ENCODE measurements at regions not wholly inside any gene's neighbourhood (a gene's known extent, or its start where the extent isn't known, plus 50 kb on each side); places are given as distances from the start of the nearest gene placed in this dataset.

DNA sequence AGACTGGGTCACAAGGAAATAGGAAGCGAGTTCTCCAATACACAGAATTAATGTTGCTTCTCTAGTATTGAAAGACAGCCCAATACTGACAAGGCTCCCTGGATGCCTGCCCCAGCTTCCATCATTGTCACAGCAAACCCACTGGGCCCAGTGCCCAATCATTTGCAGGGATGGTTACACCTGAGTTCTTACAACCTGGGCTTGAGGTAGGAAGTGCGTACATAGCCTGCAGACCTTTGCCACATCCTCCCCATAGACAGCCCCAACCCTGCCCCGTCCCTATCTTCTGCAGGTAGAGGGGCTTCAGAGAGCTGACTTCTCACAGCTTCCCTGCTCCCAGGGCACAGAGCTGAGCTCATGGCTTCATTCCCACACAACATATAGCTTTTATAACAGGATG is 108.1 kb upstream of the UBL3 start:
- no peak for DNase-seq (ENCODE audit: low read depth)

DNA sequence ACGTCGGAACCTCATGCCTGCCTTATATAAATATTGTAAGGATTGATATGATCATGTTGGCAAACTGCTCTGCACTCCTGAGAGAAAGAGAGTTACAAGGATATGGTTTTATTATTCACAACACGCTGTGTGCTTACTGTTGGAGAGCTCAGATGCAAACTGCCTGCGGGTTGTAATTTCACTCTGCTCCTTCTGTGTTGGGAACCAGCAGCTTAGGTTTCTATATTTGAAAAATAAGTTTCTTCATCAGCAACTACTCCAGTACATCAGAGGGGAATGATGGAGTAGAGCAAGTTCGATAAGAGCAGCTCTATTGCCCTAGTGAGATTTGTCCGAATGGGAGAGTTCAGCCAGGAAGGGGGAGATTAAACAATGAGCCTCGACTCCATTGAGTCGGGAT is 106.9 kb upstream of the UBL3 start:
- no peak for DNase-seq (ENCODE audit: low read depth)

DNA sequence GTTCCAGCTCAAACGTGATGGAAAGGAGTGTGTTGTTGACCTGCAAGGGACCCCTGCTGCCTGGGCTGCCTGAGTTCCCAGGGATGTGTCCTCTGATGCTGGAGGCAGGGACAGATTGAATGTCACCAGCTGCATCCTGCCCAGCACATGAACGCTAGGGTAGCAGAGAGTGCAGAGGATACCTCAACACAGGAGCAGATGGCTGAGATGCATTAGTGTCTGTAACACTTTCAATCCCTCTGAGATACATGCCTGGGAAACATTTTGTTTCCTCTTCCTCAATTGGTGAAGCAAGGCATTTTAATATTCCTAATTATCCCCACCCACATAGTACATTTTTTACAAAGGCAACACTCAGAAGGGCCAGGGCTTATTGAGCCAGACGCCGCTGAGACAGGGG is 106.4 kb upstream of the UBL3 start:
- no peak for DNase-seq (ENCODE audit: low read depth)

DNA sequence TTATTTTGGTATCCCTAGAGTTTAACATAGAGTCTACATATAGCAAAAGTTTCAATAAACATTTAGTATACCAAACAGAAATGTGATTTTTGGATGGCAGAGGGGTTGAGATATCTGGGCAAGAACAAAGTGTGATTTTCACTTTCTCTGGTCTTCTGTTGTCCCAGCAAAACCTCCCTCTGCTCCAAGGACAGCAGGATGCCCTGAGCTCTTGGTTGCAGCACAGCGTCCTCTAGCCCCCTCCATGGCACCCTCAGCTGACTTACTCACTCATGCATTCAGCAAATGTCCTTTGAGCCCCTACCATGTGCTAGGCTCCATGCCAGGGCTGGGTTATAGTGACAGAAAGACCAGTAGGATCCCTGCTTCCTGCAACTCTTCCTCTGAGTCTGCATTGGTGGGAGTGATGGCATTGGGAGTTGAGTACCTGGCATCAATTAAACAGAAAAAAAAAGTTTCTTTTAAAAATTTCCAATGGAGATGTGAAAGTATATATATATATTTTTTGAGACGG is 104.8 kb upstream of the UBL3 start:
- DNase-seq (ENCODE audit: low read depth): no peak

DNA sequence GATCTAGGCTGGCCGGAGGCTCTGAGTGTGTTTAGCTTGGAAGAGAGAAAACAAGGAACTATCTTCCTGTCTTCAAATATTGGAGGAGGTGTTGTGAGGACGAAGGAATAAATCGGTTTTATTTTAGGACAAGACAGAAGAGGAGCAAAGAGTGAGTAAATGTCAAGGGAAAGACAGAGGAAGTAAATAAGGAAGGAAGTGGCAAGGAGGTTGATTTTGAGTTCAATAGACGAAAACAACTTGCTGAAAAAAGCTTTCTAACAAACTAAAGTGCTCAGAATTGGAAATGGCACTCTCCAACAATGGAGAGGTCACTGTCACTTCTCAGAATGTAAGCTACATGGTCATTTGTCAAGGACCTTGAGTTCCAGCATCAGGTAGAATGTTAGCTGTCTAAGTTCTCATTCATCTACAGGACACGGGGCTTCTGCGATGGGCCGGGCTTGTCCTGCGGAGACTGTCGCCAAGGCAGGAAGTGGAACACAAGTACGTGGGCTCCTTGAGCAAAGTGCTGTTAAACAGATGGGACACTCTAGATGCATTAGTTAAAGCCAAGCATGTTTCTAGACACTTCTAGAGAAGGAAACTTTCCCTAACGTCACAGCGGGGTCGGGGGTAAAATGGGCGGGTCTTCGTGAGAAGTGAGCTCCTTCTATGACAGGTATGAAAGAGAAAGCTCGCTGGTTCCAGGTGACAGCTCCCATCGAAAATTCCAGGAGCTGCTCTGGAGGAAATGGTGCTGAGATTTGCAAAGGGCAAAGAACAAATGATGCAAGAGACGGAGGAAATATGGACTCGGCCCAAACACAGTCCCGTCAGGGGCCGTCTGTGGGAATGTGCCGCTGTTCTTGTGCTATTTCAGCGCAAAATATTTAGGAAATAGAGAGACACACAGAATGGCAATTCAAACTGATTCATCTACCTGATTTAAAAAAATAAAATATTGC is 103.9 kb upstream of the UBL3 start:
- DNase-seq (ENCODE audit: low read depth): no peak

DNA sequence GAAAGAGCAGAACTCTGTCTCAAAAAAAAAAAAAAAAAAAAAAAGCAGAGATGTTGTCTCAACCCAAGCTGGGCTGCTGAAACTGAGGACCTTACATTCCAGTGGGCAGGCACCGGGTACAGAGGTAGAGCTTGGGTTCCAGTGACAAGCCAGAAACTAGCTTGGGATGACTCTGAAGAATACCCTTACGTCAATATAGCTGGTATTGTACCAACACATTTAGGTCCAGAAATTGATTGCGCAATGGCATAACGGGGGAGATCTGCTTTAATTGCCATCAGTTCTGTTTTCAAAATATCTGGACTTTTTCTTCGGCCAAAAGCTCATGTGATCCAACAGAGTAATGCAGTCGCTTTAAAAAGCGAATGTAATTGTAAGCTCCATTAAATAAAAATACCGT is 103.1 kb upstream of the UBL3 start:
- DNase-seq (ENCODE audit: low read depth): no peak

DNA sequence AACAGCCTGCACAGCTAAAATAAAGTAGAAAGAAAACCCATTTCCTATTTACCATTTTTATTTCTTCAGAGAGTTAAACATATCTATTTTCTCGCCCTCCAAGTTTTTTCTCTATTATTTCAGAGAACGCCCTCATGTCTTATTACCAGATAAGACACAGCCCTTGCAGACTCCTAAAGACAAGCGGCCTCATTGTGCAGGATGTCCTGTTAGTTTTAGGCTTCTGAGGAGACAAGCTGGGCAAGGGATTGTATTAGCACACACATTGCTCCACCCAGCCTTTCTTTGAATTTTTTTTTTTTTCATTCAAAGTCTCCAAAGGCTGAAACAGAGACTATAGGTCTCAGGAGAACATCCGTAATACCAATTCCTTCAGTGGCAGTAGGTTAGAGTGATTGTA is 101.8 kb upstream of the UBL3 start:
- DNase-seq (ENCODE audit: low read depth): no peak

DNA sequence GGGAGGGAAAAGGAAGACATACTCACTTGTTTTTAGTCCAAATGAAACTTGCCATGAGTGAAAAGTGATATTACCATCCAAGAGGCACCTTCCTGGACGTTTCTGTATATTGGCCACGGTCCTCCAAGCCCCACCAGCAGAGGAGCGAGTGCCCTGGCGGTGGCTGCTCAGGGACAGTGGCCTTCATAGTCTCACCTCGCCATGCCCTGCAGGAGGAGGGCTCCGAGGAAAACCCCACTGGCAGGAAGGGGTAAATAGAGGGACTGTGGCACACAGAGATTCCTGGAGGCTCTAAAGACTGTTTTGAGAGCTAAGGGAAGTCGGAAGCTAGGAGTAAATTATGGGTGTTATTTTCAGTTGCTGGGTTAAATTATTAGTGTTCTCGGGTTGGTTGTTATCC is 98.4 kb upstream of the UBL3 start:
- DNase-seq (ENCODE audit: low read depth): peak; percentile 11

DNA sequence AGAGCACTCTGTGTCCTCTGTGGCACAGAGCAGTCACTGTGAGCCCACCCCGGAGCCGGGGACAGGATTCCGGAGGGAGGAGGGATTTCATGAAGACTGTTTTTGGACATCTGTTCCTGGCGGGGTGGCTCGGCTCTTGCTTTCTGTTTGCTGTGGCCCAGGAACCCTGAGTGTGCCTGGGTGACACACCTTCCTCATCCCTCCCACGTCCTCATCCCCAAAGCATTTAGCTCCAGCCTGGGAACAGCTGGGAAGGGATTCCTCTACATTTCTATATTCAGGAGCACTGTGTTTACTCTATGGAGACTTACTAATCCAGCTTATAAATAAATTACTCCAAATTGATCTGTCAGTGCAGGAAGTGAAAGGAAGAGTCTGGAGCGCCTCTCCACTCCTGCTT is 97.8 kb upstream of the UBL3 start:
- no peak for DNase-seq (ENCODE audit: low read depth)

DNA sequence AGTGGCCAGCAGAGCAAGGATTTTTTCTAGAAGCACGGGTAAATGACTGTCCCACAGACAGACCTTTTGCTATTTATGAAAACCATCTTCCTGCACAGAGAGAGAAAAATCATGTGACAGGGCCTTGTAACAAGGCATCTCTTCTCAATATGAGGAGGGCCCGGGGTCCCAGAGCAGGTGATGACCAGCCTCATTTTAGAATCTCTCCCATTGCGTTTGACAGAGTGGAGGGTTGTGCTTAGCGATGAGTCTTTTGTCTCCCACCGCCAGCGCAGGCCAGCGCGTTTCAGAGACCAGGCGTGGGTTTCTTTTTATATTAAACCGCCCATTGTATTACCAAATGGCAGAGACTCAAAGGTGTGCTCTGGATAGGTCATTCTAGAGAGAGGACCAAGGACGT is 97.4 kb upstream of the UBL3 start:
- DNase-seq (ENCODE audit: low read depth): no peak

DNA sequence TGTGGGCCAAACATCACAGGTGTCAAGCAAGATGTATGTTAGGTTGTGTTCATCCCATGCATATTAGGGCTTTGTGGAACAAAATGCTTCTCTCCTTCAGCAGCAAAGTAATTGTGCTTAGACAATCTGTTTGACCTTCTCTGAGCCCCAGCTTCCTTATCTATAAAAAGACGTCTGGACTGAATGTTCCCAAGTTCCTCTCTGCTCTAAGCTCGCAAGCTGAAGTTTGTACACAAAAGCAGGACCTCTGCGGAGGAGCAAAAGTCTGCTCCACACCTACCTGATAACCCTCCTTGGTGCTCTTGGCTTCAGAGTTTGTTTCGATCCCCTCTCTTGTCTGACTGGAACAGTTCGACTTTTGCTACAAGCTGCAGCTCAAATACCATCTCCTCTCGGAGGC is 95.7 kb upstream of the UBL3 start:
- no peak for DNase-seq (ENCODE audit: low read depth)

DNA sequence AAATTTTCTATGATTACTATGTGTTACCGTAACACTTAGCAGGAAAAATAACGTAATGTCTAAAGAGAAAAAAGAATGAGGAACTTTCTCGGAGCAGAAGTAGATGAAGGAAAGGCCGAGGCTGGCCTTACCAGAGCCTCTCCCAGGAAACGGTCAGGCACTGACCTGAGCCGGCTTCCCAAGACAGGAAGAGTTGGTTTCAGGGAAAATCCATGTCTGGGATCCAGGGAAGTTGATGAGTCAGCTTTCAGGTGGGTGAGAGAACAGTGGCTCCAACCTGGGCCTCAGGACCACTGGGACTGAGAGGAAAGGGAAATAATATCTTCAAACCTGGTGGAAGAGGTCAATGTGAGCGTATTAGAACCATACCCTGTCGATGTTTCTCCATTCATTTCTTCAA is 93.3 kb upstream of the UBL3 start:
- no peak for DNase-seq (ENCODE audit: low read depth)

DNA sequence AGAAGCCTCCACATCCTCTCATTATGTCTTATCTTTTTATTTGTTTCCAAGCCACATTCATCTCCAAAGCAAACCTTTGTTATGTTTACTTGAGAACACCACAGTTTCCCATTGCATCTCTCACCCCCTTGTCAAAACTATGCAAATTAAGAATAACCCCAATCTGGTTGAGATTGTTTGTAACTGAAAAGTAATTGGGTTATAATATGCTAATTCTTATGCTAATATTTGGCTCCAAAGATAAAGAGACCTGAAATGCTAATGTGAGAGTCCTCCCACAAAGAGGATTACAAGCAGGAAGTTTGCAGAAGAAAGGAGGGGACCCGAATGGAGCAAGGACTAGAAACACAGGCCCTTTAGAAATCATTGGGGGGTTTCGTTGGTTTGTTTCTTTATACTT is 92.9 kb upstream of the UBL3 start:
- no peak for DNase-seq (ENCODE audit: low read depth)

DNA sequence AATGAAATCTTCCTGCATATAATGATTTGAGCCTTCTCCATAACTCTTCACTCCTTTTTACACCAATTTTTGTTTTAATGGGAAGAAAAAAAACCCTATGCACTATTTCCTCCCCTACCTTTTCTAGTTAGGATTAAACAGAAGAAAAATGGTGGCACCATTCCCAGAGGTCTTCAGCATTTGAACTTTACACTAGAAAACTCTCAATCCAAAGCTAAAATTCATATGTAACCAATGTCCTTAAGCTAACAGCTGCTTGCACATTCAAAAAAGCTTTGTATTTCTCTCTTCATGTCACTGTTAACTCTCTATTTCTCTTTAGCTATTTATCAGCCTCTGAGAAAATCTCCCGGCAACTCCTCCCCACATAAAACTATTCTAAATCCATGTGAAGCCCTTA is 90.3 kb upstream of the UBL3 start:
- DNase-seq (ENCODE audit: low read depth): no peak

DNA sequence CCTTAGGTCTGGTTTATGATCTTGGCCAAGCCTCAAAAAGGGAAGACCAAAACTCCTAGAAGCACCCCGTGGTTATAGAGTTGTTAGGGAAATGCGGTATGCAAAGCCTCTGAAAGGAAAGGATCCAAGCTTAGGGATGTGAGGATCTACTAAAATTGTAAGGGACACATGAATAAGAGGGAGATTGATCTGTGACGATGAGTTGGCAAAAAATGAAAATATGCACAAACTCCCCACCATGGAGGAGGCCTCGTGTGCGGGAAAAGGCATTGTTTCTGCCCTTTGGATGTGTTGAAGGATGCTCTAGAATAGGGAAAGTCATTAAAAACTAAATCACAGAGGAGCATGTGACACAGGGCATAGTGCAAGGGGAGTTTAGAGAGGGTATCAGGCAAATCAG is 88.7 kb upstream of the UBL3 start:
- no peak for DNase-seq (ENCODE audit: low read depth)

DNA sequence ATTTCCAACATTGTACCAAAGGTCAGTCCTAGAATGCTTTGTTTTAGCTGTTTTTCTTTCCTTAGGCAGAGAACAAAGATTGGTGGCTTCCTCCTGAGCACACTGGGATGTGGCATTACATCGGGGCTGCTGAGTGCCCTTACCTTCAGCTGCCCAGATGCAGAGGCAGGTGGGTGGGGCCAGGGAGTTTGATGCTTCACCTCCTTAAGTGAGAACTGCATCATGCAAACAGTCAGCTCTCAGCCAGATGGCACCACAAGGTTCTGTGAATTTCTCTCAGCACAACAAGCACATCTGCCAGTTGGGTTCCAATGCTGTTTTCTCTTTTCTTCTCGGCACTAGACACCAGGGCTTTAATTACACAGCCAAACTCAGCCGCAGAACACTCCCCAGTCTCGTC is 87.4 kb upstream of the UBL3 start:
- no peak for DNase-seq (ENCODE audit: low read depth)

DNA sequence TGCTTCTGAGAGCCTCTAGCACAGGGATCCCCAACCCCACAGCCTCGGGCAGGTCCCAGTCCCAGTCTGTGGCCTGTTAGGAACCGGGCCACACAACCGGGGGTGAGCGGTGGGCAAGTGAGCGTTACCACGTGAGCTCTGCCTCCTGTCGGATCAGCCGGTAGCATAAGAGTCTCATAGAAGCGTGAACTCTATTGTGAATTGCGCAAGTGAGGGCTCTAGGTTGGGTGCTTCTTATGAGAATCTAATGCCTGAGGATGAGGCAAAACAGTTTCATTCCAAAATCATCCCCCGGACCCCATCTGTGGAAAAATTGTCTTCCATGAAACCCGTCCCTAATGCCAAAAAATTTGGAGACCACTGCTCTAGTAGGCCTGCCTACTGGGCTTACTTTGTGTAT is 87.0 kb upstream of the UBL3 start:
- no peak for DNase-seq (ENCODE audit: low read depth)

DNA sequence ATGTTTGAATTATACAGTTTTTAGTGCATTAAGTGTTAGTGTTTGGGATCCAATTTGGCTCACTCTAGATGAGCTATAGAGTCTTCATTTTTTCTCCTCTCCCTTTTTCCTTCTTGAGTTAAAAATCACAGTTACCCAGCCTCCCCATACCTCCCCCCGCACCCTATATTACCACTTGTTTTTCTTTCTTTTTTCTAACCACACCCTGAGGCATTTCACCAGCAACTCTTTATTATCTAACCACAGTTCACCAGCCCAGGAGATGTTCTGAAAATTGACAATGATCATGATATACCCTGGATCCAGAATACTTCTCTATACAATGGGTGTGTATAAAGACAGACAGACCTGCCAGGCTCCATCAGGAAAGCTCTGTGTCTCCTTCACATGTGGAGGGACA is 86.5 kb upstream of the UBL3 start:
- DNase-seq (ENCODE audit: low read depth): no peak

DNA sequence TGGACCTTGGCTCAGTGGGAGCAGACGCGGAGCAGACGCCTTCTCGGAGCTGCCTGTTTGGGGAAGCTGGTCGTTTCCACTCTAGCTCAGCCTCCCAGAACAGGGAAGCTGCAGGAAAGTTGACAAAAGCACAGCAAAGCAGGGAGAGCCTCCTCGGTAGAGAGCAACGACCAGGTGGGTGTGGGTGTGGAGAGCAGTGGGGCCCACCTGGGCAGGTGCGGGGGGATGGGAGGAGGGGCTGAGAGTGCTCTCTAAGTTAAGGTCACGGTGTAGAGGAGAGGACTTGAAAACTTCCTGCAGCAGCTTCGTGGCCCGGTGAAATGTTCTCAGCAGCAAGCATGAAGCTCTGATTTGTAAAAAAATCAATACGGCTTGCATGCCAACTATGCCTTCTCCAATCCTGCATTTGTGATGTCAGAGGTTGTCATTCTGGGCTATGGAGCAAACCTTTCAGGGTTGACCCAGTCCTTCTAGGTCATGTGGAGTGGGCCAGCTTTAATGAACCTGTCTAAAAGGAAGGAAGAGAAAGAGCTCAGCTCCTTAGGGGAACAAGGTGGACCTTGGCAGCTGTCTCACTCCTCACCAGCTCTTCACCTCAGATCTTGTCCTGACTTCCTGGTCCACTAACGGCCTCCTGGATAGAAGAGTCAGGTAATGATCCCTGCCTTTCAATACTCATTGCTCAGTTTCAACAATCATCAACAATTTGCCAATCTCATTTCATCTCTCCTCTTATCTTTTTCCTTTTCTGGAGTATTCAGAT is 85.8 kb upstream of the UBL3 start:
- DNase-seq (ENCODE audit: low read depth): no peak

DNA sequence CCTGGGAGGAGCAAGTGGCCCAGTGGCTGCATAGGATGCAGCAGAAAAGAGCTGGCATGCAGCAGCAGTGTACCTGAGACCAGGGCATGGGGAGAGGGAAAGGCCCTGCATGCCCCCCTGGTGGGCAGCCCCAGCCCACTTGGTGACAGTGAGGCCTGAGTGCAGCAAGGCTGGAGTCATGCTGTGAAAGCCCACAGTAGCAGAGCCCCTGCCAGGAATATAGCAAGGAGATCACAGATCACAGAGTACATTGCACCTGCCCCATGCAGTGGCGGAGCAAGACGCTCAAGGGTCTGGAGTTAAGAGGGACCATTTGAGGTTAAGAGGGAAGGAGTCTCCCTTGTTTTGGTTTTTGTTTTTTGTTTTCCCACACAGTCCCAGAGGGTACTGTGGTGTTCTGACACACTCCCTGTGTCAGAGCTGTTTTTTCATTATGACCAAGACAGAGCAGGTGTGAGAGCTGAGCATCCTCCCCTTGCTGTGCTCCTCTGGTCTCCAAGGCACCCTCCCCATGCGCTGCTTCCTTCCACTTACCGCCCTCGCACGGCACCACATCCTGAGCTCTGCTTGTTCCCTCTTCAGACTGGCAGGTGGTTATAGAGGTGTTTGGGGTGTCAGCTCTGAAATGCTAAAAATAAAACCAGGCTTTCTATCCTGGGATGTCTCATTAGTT is 85.0 kb upstream of the UBL3 start:
- no peak for DNase-seq (ENCODE audit: low read depth)

DNA sequence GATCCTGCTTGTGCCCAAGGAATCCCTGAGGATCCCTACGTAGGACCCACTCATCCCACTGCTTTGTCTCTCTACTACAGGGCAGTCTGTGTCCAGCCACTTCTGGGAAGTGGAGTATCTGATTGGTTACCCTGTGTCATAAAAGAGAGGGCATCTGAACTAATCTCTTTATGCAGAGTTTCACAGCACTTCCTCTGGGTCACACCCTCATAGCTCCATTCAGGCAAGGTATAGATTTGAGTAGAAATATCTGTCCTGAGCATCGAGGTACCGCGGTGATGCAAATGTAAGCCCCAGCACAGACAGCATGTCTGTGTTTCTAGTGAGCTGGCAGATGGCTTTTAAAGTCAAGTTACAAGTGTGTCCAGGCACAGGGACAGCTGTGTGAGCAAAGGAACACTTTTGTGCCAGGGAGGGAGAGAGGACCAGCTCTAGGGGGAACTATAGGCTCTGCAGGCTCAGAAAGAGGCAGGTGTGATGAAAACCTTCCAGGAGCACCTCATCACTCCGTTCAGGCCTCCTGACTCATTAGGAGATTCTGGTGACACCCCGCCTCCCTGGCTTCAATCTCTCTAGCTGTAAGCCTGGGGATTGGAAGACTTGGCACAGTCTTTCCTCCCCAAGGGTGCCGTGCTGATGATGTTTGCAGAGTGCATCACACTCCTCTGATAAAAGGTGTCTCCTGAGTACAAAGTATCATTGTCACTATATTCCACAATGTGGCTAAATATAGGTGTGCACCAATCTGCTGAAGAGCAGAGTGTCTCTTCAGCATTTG is 84.3 kb upstream of the UBL3 start:
- no peak for DNase-seq (ENCODE audit: low read depth)
